GM12878 (cell line): ENCODE measurements at regions not wholly inside any gene's neighbourhood (a gene's known extent, or its start where the extent isn't known, plus 50 kb on each side); places are given as distances from the start of the nearest gene placed in this dataset.
"Not testable (repeated sequence)": the region's sequence is repeated elsewhere in the genome, so short reads cannot be mapped to it uniquely, and the experiment has no call there.

Source experiments
- ATAC-seq: fragments of 200-7000 bp; cut with Tn5 transposase; 3 replicates; pipeline ENCODE4 v1.9.1; 2020; ENCODE audit warnings: mild to moderate bottlenecking, moderate library complexity
- BruUV-seq: library from RNA; stranded (reverse); fragments of 400-500 nt; replicated peaks from 2 replicates; lab custom pipeline; 2021; lab: Mats Ljungman, UMichigan
- CTCF ChIA-PET: fragments of 300-600 bp; sonication (Branson Sonifier 250); formaldehyde crosslinking; extraction: SDS; loops from one replicate; lab custom pipeline; 2021; ENCODE audit warnings: inconsistent platforms; lab: Yijun Ruan, JAX
- POLR2A ChIA-PET: fragments of 350-600 bp; formaldehyde crosslinking; extraction: SDS; loops from one replicate; lab custom pipeline; 2021; ENCODE audit warnings: inconsistent platforms; lab: Charles Lee
- RAD21 ChIA-PET: fragments of 300-600 bp; sonication (Branson Sonifier 250); formaldehyde crosslinking; loops from one replicate; lab custom pipeline; 2023; ENCODE audit warnings: antibody characterized with exemption; ENCODE audit not compliant: unreplicated experiment; lab: Charles Lee
- SMC1A ChIA-PET: fragments of 300-600 bp; sonication (Branson Sonifier 250); formaldehyde crosslinking; loops from one replicate; lab custom pipeline; 2023; ENCODE audit not compliant: unreplicated experiment, uncharacterized antibody; lab: Charles Lee
- DNase-seq: peaks from one replicate; pipeline ENCODE4 v3.0.0-alpha.2; 2011; ENCODE audit warnings: low read depth, low spot score
- FAIRE-seq: peaks from 3 replicates; lab custom pipeline; 2011; peaks lifted over from hg19 to GRCh38; lab: Jason Lieb, UNC
- H2AFZ ChIP-seq: 2 replicates; pipeline ENCODE4 v1.6.0; 2011; ENCODE audit warnings: low read depth, low read length, control low read depth; ENCODE audit not compliant: control insufficient read depth
- H3K27ac ChIP-seq: 2 replicates; pipeline ENCODE4 v1.5.1; 2011; ENCODE audit warnings: control low read depth; ENCODE audit not compliant: control insufficient read depth, insufficient read depth
- H3K27me3 ChIP-seq, 2 experiments: replicated peaks in 1 of 2; 2 replicates each; pipeline versions ENCODE4 v1.6.0 to v1.6.1; 2011; ENCODE audit warnings: low read length in 1 of 2; ENCODE audit not compliant: control insufficient read depth in 2 of 2, insufficient read depth in 2 of 2
- H3K36me3 ChIP-seq, 2 experiments: 2 replicates each; pipeline ENCODE4 v1.5.1; 2011; ENCODE audit warnings: low read length in 1 of 2; ENCODE audit not compliant: control insufficient read depth in 2 of 2, insufficient read depth in 2 of 2
- H3K4me1 ChIP-seq: 2 replicates; pipeline ENCODE4 v1.6.1; 2011; ENCODE audit warnings: mild to moderate bottlenecking, low read length, moderate library complexity, mixed read lengths; ENCODE audit not compliant: control insufficient read depth, insufficient read depth
- H3K4me2 ChIP-seq: 2 replicates; pipeline ENCODE4 v1.6.0; 2011; ENCODE audit warnings: control low read depth; ENCODE audit not compliant: control insufficient read depth, insufficient read depth
- H3K4me3 ChIP-seq: fragments of 200-600 bp; sonication (generic); 2 replicates; pipeline ENCODE4 v1.5.1; 2016
- H3K79me2 ChIP-seq: 2 replicates; pipeline ENCODE4 v1.6.0; 2011; ENCODE audit warnings: low read length; ENCODE audit not compliant: control insufficient read depth, insufficient read depth
- H3K9ac ChIP-seq: 2 replicates; pipeline ENCODE4 v1.8.0; 2011; ENCODE audit warnings: low read length, control low read depth, mixed read lengths; ENCODE audit not compliant: control insufficient read depth, insufficient read depth
- H3K9me3 ChIP-seq: replicated peaks from 3 replicates; pipeline ENCODE4 v1.5.1; 2011; ENCODE audit warnings: mild to moderate bottlenecking, low read length; ENCODE audit not compliant: control insufficient read depth, insufficient read depth
- H4K20me1 ChIP-seq: 2 replicates; pipeline ENCODE4 v1.6.0; 2011; ENCODE audit not compliant: control insufficient read depth, insufficient read depth
- WGBS: methylation state at CpG from one replicate; pipeline ENCODE4 v1.1.6; 2016; ENCODE audit warnings: low lambda C conversion rate; ENCODE audit not compliant: insufficient replicate concordance, insufficient coverage; ENCODE audit errors: missing lambda C conversion rate; 5-methylcytosine and 5-hydroxymethylcytosine counted together
- in situ Hi-C: fragments of 300-500 bp; cut with MboI; formaldehyde crosslinking; loops from 9 replicates; pipeline ENCODE4 v1.14.3; 2018; ENCODE audit warnings: mixed read lengths
- intact Hi-C: fragments of 100-400 bp; cut with micrococcal nuclease; formaldehyde crosslinking; loops from one replicate; pipeline ENCODE4 v1.14.2; 2022; ENCODE audit not compliant: unreplicated experiment

GRCh38 chr3:112696244-112696643 lies 55.3 kb upstream of the CCDC80 start:
- in situ Hi-C loops, H3K36me3 ChIP-seq, H3K79me2 ChIP-seq, H4K20me1 ChIP-seq, BruUV-seq, H3K4me3 ChIP-seq, H3K4me2 ChIP-seq, H3K27ac ChIP-seq, RAD21 ChIA-PET, DNase-seq, H3K27me3 ChIP-seq, H3K4me1 ChIP-seq, H2AFZ ChIP-seq, H3K9me3 ChIP-seq, H3K9ac ChIP-seq, intact Hi-C loops, POLR2A ChIA-PET, ATAC-seq: not testable (repeated sequence)
- CTCF ChIA-PET: interaction anchor here (1.1 to 1.5 kb wide), 3 partner anchors 13 to 54 kb away, joined by 3 to 4 read pairs (median 3); no protein-coding TSS in a partner anchor
- peak; percentile 7 for FAIRE-seq
- 96% methylated on average over 3 of the region's 3 CpGs for WGBS
- SMC1A ChIA-PET: interaction anchor here (2.2 kb wide), 1 partner anchor 53 kb away, joined by 6 read pairs; no protein-coding TSS in a partner anchor

- RAD21 ChIA-PET, FAIRE-seq, H3K36me3 ChIP-seq, H2AFZ ChIP-seq, intact Hi-C loops, in situ Hi-C loops, BruUV-seq, H3K9me3 ChIP-seq, H3K4me3 ChIP-seq, H3K9ac ChIP-seq, POLR2A ChIA-PET, H3K79me2 ChIP-seq, H3K4me1 ChIP-seq, H3K27ac ChIP-seq, DNase-seq, H4K20me1 ChIP-seq, H3K27me3 ChIP-seq, ATAC-seq, H3K4me2 ChIP-seq: not testable (repeated sequence)
- CTCF ChIA-PET: interaction anchor here (1.0 kb wide), 1 partner anchor 8 kb away, joined by 3 read pairs; no protein-coding TSS in a partner anchor
- 32% methylated on average over 3 of the region's 3 CpGs for WGBS
- SMC1A ChIA-PET: interaction anchor here (2.2 kb wide), 1 partner anchor 52 kb away, joined by 6 read pairs; no protein-coding TSS in a partner anchor
Observed at GRCh38 chr3:112695377-112696108, 54.6 kb upstream of the CCDC80 start.

DNA sequence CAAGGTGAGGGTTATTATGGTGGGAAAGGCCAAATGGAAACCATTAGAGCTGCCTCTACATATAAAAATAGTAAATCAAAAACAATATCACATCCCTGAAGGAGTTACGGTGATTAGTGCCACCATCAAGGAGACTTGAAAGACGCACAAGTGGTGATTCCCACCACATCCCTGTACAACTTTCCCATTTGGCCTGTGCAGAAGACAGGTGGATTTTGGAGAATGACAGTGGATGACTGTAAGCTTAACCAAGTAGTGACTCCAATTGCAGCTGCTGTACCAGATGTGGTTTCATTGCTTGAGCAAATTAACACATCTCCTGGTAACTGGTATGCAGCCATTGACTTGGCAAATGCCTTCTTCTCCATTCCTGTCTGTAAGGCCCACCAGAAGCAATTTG lies 54.0 kb upstream of the CCDC80 start:
- CTCF ChIA-PET: interaction anchor here (1.0 kb wide), 1 partner anchor 9 kb away, joined by 3 read pairs; no protein-coding TSS in a partner anchor
- POLR2A ChIA-PET, H3K4me2 ChIP-seq, intact Hi-C loops, SMC1A ChIA-PET, H3K4me3 ChIP-seq, RAD21 ChIA-PET, BruUV-seq, H3K9me3 ChIP-seq, H2AFZ ChIP-seq, H3K27ac ChIP-seq, H3K36me3 ChIP-seq, in situ Hi-C loops, H3K27me3 ChIP-seq, H3K9ac ChIP-seq, ATAC-seq, DNase-seq, H3K4me1 ChIP-seq, H3K79me2 ChIP-seq, H4K20me1 ChIP-seq, FAIRE-seq: not testable (repeated sequence)
- WGBS: 93% methylated on average over 2 of the region's 2 CpGs
